ENCODE measurements at regions not wholly inside any gene's neighbourhood (a gene's known extent, or its start where the extent isn't known, plus 50 kb on each side); places are given as distances from the start of the nearest gene placed in this dataset.
"Not testable (repeated sequence)": the region's sequence is repeated elsewhere in the genome, so short reads cannot be mapped to it uniquely, and the experiment has no call there.

GRCh38 chr9:67442313-67442712 lies 416.4 kb upstream of the ANKRD20A1 start:
- DNase-seq; ATAC-seq; intact Hi-C loops (cut with micrococcal nuclease): not testable (repeated sequence)

- ATAC-seq; DNase-seq; intact Hi-C loops (cut with micrococcal nuclease): not testable (repeated sequence)
Measured at GRCh38 chr9:67437011-67437410, 421.7 kb upstream of the ANKRD20A1 start.

GRCh38 chr9:67424881-67425280 lies 432.5 kb upstream of the SPATA31A3 start:
- intact Hi-C loops (cut with micrococcal nuclease); DNase-seq; ATAC-seq: not testable (repeated sequence)

GRCh38 chr9:67423049-67423728 lies 430.8 kb upstream of the SPATA31A3 start:
- ATAC-seq; intact Hi-C loops (cut with micrococcal nuclease); DNase-seq: not testable (repeated sequence)

- DNase-seq; intact Hi-C loops (cut with micrococcal nuclease): not testable (repeated sequence)
- peak; percentile 72 for ATAC-seq
Measured at GRCh38 chr9:67418496-67419079, 426.2 kb upstream of the SPATA31A3 start.

- DNase-seq; intact Hi-C loops (cut with micrococcal nuclease); ATAC-seq: not testable (repeated sequence)
Measured at GRCh38 chr9:67417341-67417983, 425.1 kb upstream of the SPATA31A3 start.

GRCh38 chr9:67416639-67417038 lies 424.3 kb upstream of the SPATA31A3 start:
- DNase-seq; intact Hi-C loops (cut with micrococcal nuclease); ATAC-seq: not testable (repeated sequence)

- intact Hi-C loops (cut with micrococcal nuclease); ATAC-seq; DNase-seq: not testable (repeated sequence)
Measured at GRCh38 chr9:67410606-67411220, 418.4 kb upstream of the SPATA31A3 start.

GRCh38 chr9:67403739-67404138 lies 411.4 kb upstream of the SPATA31A3 start:
- intact Hi-C loops (cut with micrococcal nuclease); DNase-seq; ATAC-seq: not testable (repeated sequence)

- intact Hi-C loops (cut with micrococcal nuclease); ATAC-seq; DNase-seq: not testable (repeated sequence)
Measured at GRCh38 chr9:67397731-67398130, 405.4 kb upstream of the SPATA31A3 start.

GRCh38 chr9:67394782-67395181 lies 402.4 kb upstream of the SPATA31A3 start:
- intact Hi-C loops (cut with micrococcal nuclease); DNase-seq: not testable (repeated sequence)
- peak; percentile 44 for ATAC-seq

- intact Hi-C loops (cut with micrococcal nuclease); DNase-seq: not testable (repeated sequence)
- ATAC-seq = peak; percentile 60
Measured at GRCh38 chr9:67394038-67394437, 401.7 kb upstream of the SPATA31A3 start.

- ATAC-seq; DNase-seq; intact Hi-C loops (cut with micrococcal nuclease): not testable (repeated sequence)
Measured at GRCh38 chr9:67369664-67370063, 377.3 kb upstream of the SPATA31A3 start.

GRCh38 chr9:67362325-67362724 lies 370.0 kb upstream of the SPATA31A3 start:
- ATAC-seq; intact Hi-C loops (cut with micrococcal nuclease); DNase-seq: not testable (repeated sequence)

GRCh38 chr9:67353961-67354360 lies 361.6 kb upstream of the SPATA31A3 start:
- intact Hi-C loops (cut with micrococcal nuclease); ATAC-seq; DNase-seq: not testable (repeated sequence)

- DNase-seq; ATAC-seq; intact Hi-C loops (cut with micrococcal nuclease): not testable (repeated sequence)
Measured at GRCh38 chr9:67349424-67349759, 357.0 kb upstream of the SPATA31A3 start.

GRCh38 chr9:67348562-67349423 lies 356.4 kb upstream of the SPATA31A3 start:
- ATAC-seq; intact Hi-C loops (cut with micrococcal nuclease); DNase-seq: not testable (repeated sequence)

- intact Hi-C loops (cut with micrococcal nuclease) = not testable (repeated sequence)
Measured at GRCh38 chr9:67348094-67348493, 355.7 kb upstream of the SPATA31A3 start.

More at GRCh38 chr9:67348094-67348493, 355.7 kb upstream of the SPATA31A3 start:
- not testable (repeated sequence) for DNase-seq, ATAC-seq

All from left ventricle myocardium superior (tissue), 1 donor.